ENCODE measurements at regions not wholly inside any gene's neighbourhood (a gene's known extent, or its start where the extent isn't known, plus 50 kb on each side); places are given as distances from the start of the nearest gene placed in this dataset.
A peak's percentile ranks its signal among the peaks of the same experiment; 100 is the strongest.

- H3K27me3 Mint-ChIP-seq (ENCODE audit: low read depth): peaks cover 13% of the 10 kb centered on the region; the same call in 1 of the 2 replicates
- Histone ChIP-seq H3K23ac (ENCODE audit: insufficient read length, low read depth, low read length) (no peak overlapping the region), H4K8ac (replicated peaks; ENCODE audit: insufficient read length, low read depth, low read length) (no peak overlapping the region), H3K79me2 (ENCODE audit: insufficient read depth, low read length) (no peaks in the 10 kb centered on the region), H3K27ac (ENCODE audit: insufficient read length, low read depth, low read length) (no peak overlapping the region), H4K20me1 (ENCODE audit: control insufficient read depth, insufficient read depth, insufficient read length) (no peaks in the 10 kb centered on the region), H2BK12ac (ENCODE audit: insufficient read length, low read depth, low read length) (no peak overlapping the region), H3K9ac (ENCODE audit: extremely low read depth, insufficient read length, low read length) (no peak overlapping the region), H2BK5ac (ENCODE audit: insufficient read length, low read length) (no peak overlapping the region), H2AFZ (ENCODE audit: low read length) (no peak overlapping the region), H3K18ac (ENCODE audit: insufficient read length, low read depth, low read length) (no peak overlapping the region), H4K5ac (ENCODE audit: insufficient read length, low read depth, low read length) (no peak overlapping the region), H2BK15ac (ENCODE audit: low read depth, low read length) (no peak overlapping the region), H2BK20ac (ENCODE audit: low read depth, low read length, poor library complexity, severe bottlenecking) (no peak overlapping the region), H3K79me1 (ENCODE audit: insufficient read depth, low read depth, low read length, poor library complexity, severe bottlenecking) (no peaks in the 10 kb centered on the region), H3K4me1 (ENCODE audit: insufficient read depth, low read length) (no peaks in the 10 kb centered on the region), H3K9me3 (ENCODE audit: control insufficient read depth, low read depth, low read length) (no peaks in the 10 kb centered on the region), H3K56ac (ENCODE audit: insufficient read length, low read depth, low read length) (no peak overlapping the region), H3K4ac (ENCODE audit: low read depth, low read length) (no peak overlapping the region), H3K4me2 (ENCODE audit: insufficient read depth, insufficient read length, low read length) (no peak overlapping the region), H3K23me2 (ENCODE audit: insufficient read length, low read depth, low read length, poor library complexity, severe bottlenecking) (no peaks in the 10 kb centered on the region), H2AK5ac (ENCODE audit: insufficient read length, low read length) (no peak overlapping the region), H4K91ac (ENCODE audit: insufficient read length, low read depth, low read length) (no peak overlapping the region), H3T11ph (ENCODE audit: low read length) (no peak overlapping the region), H3K27me3 (ENCODE audit: insufficient read depth, low read length) (no peaks in the 10 kb centered on the region), H2BK120ac (ENCODE audit: low read depth, low read length, poor library complexity, severe bottlenecking) (no peak overlapping the region), H3K14ac (ENCODE audit: insufficient read depth, low read length) (no peak overlapping the region)
- H3K27ac Mint-ChIP-seq: peak overlapping the region in 2 of 3 experiments; percentile 53 to 75; a peak in 2 of 7 replicates
- WGBS (ENCODE audit: extremely low coverage, insufficient read length, low lambda C conversion rate): no CpG with 5 or more reads among the region's 25 CpGs
- TF ChIP-seq CTCF (conservative IDR thresholded peaks at IDR 0.05): no peak
- peaks cover 0 to 5% of the 10 kb centered on the region in 2 experiments; a peak in 1 of 5 replicates for H3K9me3 Mint-ChIP-seq
- H3K36me3 Mint-ChIP-seq (ENCODE audit: insufficient read depth in 1 of 3, low read depth in 3 of 3): no peaks in the 10 kb centered on the region; a peak in 1 of 7 replicates
- no peak for DNase-seq
- no peak overlapping the region for H3K4me3 Mint-ChIP-seq
- peaks cover 5 to 7% of the 10 kb centered on the region in 2 experiments; a peak in 1 of 4 replicates for H3K4me1 Mint-ChIP-seq
Measured at GRCh38 chr10:130509881-130510689, 373.9 kb downstream of the GLRX3 start.

All from H9 (cell line).